HG02840 (cell line): ENCODE measurements at regions not wholly inside any gene's neighbourhood (a gene's known extent, or its start where the extent isn't known, plus 50 kb on each side); places are given as distances from the start of the nearest gene placed in this dataset.
"Not testable (repeated sequence)": the region's sequence is repeated elsewhere in the genome, so short reads cannot be mapped to it uniquely, and the experiment has no call there.

Experiments
- ATAC-seq: cut with Tn5 transposase; IDR thresholded peaks from one replicate; pipeline ENCODE4 v1.9.1; 2021; ENCODE audit warnings: mild to moderate bottlenecking, moderate library complexity, moderate number of reproducible peaks; ENCODE audit not compliant: unreplicated experiment, low FRiP score

GRCh38 chr2:75432761-75433361 is 127.9 kb downstream of the EVA1A start:
- peak; percentile 89 for ATAC-seq

DNA sequence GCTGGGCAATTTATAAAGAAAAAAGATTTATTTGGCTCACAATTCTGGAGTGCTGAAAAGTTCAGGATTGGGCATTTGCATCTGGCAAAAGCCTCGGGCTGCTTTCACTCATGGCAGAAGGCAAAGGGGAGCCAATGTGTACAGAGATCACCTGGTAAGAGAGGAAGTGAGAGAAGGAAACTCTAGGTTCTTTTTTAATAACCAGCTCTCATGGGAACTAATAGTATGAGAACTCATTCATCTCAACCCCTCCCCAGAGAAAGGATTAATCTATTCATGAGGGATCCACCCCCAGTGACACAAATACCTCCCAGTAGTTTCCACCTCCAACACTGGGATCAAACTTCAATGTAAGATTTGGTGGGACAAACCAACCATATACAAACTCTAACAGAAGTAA is 129.0 kb downstream of the EVA1A start:
- peak; percentile 57 for ATAC-seq

DNA sequence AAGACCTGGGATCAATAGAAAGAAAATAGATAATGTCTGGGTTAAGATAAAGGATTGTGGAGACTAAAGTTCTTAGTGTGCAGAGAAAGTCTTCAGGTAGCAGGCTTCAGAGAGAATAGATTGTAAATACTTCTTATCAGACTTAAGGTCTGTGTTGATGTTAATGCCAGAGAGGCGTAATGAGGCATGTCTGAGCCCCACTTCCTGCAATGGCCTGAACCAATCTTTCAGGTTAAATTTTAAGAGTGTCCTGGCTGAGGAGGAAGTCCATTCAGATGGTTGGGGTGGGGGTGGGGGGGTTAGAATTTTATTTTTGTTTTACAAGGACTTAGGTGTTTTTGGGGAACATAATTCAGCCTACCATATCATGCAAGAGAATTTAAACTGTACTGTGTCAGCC is 129.5 kb downstream of the EVA1A start:
- ATAC-seq = no peak

DNA sequence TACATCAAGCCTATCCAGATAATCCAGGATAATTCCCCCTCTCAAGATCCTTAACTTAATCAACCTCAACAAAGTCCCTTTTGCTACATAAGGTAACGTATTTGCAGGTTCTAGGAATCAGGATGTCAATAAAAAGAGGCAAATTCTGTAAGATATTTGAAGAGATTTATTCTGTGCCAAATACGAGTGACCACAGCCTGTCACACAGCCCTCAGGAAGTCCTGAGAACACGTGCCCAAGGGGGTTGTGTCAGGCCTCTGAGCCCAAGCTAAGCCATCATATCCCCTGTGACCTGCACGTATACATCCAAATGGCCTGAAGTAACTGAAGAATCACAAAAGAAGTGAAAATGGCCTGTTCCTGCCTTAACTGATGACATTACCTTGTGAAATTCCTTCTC is 130.3 kb downstream of the EVA1A start:
- not testable (repeated sequence) for ATAC-seq

DNA sequence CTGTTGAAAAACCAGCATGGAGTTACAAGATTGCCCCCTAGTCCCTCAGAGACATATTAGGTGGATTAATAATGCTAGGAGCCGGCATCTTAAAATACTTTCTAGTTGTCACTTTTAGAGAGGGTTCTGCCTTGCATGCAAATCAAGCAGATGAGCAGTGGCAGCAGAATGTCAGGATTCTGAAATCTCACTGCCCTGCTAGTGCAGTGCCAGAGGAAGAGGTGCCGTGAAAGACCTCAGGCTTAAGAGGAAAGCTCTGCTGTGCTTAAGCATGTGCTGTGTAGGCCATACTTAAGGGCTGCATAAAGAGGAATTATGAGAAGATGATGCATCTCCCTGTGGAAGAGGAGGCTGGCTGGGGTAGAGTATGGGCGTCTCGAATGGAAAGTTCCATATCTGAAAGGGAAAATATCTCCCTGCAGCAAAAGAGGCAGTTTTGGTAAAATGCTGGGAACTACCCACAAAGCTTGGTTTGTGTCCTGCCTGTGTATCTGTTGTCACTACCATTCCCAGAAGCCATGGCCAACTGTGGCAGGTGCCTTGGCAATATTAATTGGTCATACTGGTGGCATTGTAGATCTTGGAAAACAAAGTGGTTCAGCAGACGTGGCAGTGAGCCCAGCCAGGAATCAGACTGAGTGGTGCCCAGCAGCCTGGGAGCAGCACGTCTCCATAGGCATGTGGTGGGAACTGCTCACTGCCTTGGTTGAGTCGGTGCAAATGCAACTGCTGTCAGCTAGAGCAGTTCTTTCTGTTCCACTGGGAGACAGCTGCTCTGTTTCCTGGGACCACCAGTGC is 131.9 kb downstream of the EVA1A start:
- ATAC-seq = no peak

DNA sequence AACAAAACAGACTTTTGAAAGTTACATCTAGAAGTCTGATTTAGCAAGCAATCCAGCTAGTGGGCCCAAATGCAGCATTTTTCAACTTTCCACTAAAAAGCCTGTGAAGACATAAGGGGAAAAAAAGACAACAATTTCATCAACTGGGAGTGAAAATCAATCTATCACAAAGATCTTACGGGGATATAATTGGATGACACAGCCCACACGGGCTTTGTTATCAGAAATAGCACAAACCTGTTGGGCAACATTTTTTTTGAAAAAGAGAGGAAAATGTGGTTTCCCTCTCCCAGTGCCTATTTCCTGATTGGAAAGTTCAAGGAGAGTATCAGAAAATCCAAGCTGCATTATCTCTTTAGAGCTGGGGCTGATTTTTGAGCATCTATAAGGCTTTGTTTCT is 132.7 kb downstream of the EVA1A start:
- no peak for ATAC-seq

GRCh38 chr2:75424936-75425619 is 135.7 kb downstream of the EVA1A start:
- ATAC-seq = no peak

GRCh38 chr2:75421986-75422385 is 138.8 kb downstream of the EVA1A start:
- ATAC-seq = no peak

GRCh38 chr2:75416420-75417342 is 144.1 kb downstream of the EVA1A start:
- peak; percentile 63 for ATAC-seq

DNA sequence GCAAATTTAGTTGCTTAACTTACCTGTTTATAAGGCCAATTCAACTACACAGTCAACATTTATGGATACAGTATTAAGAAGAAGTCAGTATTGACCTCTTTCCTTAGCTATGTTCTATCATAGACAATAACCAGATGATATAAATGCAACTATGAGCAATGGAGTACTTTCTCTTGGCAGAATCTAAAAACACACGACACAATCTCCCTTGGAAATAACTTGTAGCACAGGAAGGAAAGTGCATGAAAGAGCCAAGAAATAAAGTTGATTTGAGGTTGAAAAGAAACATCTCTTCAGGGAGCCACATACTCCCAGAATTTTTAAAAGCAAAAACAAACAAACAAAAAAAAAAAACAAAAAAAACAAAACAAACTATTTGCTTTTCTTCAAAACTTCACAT is 145.0 kb downstream of the EVA1A start:
- no peak for ATAC-seq

DNA sequence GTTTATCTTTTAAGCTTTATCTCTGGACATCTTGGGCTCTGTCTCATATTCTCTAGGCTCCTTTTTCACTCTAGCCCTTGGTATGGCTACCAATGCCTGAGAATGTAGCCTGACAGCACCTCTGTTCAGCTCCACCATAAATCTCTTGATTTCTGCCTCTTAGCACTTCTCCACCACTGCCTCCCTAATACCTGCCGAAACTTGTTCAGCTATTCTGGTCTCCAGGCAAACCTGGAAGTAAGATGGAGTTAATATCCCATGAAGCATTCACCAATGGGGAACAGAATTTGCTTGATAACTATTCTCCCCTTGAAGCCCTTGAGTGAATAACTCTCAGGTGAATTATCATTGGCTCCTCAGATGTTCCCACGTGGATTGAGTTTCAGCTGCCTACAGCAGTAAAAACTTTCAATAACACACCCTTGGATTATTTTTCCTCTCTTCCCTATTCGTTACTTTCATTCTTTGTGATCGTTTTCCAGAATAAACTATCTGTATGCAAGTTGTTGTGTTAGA is 145.6 kb downstream of the EVA1A start:
- ATAC-seq = no peak

DNA sequence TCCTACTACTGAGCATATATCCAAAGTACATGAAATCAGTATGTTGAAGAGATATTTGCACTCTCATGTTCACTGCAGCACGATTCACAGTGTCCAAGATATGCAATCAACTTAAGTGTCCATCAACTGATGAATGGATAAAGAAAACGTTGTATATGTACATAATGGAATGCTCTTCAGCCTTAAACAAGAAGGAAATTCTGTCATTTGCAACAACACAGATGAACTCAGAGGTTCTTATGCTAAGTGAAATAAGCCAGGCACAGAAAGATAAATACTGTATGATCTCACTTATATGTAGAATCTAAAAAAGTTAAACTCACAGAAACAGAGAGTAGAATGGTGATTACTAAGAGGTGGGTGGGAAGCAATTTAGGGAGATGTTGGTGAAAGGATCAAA is 149.2 kb downstream of the EVA1A start:
- no peak for ATAC-seq

DNA sequence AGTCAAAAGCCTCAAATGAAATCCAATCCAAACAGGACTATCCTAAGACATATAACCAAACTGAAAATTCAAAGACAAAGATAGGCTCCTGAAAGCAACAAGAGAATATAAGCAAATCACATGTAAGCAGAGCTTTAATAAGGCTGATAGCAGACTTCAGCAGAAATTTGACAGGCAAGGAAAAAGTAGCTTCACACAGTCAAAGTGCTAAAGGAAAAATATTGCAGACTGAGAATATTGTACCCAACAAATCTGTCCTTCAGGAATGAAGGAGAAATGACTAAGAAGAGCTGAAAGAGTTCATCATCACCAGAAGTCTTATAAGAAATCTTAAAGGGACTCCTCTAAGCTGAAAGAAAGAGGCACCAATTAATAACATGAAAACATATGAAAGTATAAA is 150.0 kb downstream of the EVA1A start:
- ATAC-seq = no peak

DNA sequence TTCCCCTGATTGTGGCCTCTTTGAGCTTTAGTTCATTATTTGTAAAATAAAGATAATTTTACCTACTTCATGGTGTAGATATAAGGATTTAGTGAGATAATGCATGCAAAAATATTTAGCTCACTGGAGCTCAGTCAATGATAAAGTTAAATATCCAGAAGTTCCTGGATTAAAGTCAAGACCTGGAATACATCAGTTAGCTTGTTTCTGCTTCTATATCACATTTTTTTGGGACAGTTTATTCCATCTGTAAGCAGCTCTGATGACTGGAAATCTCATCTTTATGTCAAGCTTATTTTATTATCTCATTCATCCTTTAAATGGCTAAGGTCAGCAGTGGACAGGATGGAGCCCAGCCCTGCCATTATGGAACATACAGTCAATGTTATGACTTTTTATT is 152.0 kb downstream of the EVA1A start:
- ATAC-seq = no peak

DNA sequence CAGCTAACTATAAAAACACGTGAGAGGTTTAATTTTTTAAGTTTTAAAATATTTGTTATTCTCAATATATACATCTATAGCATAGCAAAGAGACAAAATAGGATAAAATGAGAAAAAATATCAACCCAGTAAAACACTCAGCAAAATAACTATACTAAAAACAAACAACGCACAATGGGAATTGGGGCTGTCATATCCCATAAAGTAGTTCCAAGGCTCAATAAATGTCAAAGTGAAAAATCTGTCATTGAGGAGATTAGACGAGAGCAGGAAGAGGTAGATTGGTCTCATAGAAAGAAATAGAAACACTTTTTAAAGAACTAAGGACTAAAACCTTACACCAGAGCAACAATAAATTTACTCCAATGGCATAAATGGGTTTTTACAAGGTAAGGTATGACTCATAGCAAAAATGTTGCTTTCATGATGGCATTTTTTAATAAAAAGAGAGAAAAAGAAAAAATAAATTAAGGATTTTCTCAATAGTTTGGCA is 153.7 kb downstream of the EVA1A start:
- ATAC-seq = no peak

DNA sequence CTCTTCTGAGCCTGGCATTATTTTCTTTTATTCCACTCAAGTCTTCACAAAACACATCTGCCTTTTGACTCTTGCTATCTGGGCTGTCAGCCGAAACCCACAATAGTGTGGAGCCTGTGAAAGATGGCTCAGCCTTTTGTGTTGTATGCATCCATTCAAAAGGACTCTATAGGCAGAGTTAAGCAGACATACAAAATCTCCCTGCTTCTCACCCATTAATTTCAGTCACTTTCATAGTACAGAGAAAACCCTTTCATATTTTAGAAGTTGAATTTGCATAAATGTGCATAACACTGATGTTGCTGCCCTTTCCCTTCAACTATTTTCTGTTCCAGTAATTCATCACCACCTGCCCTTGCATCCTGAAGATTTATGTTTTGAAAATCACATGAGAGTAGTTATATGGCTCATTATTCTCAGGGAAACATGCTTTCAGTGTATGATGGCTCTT is 154.6 kb downstream of the EVA1A start:
- ATAC-seq = no peak

GRCh38 chr2:75405000-75405399 is 155.7 kb downstream of the EVA1A start:
- ATAC-seq = no peak

GRCh38 chr2:75403991-75404428 is 156.7 kb downstream of the EVA1A start:
- peak; percentile 86 for ATAC-seq

DNA sequence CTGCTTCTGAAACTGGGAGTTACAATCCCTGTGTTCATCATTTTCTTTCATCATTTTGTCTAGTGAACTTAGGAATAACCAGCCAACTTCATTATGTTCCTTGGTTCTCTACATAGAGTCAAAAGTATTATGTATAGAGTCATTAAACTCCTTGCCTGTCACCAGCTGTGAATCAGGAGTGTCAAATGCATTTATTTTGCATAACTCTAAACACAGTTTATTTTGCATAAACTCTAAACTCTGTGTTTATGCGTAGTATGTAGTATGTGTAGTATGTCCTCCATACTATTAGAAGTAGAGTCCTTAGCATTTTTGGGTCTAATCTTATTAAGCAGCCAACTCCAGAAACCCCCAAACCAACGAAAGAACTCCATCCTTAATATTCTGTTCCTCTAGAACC is 164.4 kb downstream of the EVA1A start:
- no peak for ATAC-seq

DNA sequence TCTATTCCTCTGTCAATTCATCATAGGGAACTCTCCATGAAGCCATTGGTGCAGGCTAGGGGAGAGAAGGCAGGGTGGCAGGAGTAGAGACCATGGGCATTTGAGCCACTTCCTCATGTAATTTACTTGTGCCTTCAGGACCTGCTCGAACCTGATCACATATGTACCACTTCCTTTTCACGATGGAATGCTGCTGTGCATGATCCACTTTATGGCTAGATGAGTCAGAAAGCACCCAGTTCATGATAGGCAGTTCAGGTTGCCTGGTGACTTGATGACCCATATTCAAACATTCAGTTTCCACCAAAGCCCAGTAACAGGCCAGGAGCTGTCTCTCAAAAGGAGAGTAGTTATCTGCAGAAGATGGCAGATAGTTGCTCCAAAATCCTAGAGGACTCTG is 166.0 kb downstream of the EVA1A start:
- ATAC-seq = not testable (repeated sequence)
